RWPE1 (cell line): ENCODE measurements at regions not wholly inside any gene's neighbourhood (a gene's known extent, or its start where the extent isn't known, plus 50 kb on each side); places are given as distances from the start of the nearest gene placed in this dataset.

ENCODE experiments used
- CTCF ChIA-PET: fragments of 350-600 bp; sonication (Branson Sonifier 250); formaldehyde crosslinking; extraction: SDS; loops from one replicate; lab custom pipeline; 2021; lab: Yijun Ruan, JAX
- POLR2A ChIA-PET: fragments of 400-600 bp; formaldehyde crosslinking; extraction: SDS; loops from one replicate; lab custom pipeline; 2020; ENCODE audit warnings: antibody characterized with exemption; ENCODE audit not compliant: low non-redundant PET; lab: Yijun Ruan, JAX
- DNase-seq: peaks from one replicate; pipeline ENCODE4 v3.0.0; 2012; ENCODE audit warnings: low spot score
- H3K27ac ChIP-seq: fragments of 450-650 bp; 2 replicates; pipeline ENCODE4 v1.5.1; 2017
- TF ChIP-seq, protein P1 (sequence below): fragments of 450-650 bp; conservative IDR thresholded peaks from 2 replicates; pipeline ENCODE4 v1.5.1; 2017; ENCODE audit warnings: low read depth, mild to moderate bottlenecking

DNA sequence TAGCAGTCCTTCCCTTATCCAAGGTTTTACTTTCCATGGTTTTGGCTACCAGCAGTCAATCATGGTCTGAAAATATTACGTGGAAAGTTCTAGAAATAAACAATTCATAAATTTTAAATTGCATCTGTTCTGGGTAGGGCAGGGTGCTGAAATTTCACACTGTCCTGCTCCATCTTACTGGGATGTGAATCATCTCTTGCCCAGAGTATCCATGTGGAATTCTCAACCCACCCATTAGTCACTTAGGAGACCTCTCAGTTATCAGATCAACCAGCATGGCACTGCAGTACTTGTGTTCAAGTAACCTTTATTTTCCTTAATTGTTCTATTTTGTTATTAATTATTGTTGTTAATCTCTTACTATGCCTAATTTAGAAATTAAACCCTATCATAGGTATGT is 202.8 kb upstream of the CPHXL start:
- ChIA-PET POLR2A (no interaction called here), CTCF (no interaction called here)
- DNase-seq = no peak
- TF ChIP-seq, protein P1, sequence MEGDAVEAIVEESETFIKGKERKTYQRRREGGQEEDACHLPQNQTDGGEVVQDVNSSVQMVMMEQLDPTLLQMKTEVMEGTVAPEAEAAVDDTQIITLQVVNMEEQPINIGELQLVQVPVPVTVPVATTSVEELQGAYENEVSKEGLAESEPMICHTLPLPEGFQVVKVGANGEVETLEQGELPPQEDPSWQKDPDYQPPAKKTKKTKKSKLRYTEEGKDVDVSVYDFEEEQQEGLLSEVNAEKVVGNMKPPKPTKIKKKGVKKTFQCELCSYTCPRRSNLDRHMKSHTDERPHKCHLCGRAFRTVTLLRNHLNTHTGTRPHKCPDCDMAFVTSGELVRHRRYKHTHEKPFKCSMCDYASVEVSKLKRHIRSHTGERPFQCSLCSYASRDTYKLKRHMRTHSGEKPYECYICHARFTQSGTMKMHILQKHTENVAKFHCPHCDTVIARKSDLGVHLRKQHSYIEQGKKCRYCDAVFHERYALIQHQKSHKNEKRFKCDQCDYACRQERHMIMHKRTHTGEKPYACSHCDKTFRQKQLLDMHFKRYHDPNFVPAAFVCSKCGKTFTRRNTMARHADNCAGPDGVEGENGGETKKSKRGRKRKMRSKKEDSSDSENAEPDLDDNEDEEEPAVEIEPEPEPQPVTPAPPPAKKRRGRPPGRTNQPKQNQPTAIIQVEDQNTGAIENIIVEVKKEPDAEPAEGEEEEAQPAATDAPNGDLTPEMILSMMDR = no peak
- no peak overlapping the region for H3K27ac ChIP-seq

DNA sequence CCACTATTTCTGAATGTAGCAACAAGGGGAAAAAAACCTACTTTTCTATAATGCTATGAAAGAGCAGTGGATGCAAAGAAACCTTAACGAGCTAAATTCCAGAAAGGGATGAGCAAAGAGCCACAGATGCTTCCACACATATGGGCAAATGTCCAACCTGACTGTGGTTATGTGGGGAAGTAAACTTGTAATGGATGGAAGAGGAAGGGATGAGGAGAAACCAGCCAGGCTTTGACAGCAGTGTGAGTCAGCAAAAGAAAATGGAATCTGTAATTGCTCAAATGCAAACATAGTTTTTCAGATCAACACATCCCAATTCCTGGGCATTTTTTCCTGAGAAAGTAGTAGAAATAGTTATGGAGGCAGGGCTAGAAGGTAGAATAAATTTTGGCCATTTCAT is 204.8 kb upstream of the CPHXL start:
- peak; percentile 37 for DNase-seq
- TF ChIP-seq, protein P1 = no peak
- CTCF ChIA-PET = interaction anchor here (0.6 kb wide), 1 partner anchor 415 kb away, joined by 3 read pairs; no protein-coding TSS in a partner anchor
- no peak overlapping the region for H3K27ac ChIP-seq
- POLR2A ChIA-PET = no interaction called here

DNA sequence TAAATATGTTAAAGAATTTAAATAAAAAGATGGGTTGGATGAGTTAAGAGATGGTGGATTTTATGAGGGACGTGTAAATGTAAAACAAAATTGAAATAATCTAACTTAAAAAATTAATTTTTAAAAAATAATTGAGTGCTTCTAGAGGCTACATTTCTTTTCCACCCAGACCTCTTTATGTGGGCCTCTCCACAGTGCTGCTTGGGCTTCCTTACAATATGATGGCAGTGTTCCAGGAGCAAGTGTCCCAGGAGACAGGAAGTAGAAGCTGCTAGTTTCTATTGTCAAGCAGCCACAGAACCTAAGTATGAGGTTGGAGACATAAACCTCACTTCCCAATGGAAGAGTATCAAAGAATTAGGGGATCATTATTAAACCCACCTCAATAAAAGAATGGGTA is 205.7 kb upstream of the CPHXL start:
- ChIA-PET CTCF (interaction anchor here (0.6 kb wide), 1 partner anchor 414 kb away, joined by 3 read pairs; no protein-coding TSS in a partner anchor), POLR2A (no interaction called here)
- no peak overlapping the region for H3K27ac ChIP-seq
- DNase-seq = no peak
- TF ChIP-seq, protein P1 = no peak

DNA sequence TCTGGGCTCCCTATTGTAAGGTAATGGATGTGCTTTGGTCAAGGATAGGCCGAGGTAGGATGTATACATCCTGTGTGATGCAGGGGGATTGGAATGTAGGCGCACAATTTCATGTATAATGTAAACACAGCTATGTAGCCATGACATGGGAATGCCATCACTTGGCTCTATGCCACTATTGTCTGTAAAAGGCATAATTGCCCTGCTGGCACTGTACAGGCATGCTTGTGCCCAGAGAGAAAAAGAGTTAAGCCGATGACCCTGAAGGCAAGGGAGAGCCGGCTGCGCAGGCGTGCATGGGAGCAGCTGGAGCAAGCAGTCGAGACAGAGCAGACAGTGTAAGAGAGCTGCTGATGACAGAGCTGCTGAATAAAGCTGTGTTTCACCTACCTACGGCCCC is 212.5 kb upstream of the CPHXL start:
- H3K27ac ChIP-seq = no peak overlapping the region
- DNase-seq = peak; percentile 34
- ChIA-PET CTCF (no interaction called here), POLR2A (no interaction called here)
- TF ChIP-seq, protein P1 = no peak

DNA sequence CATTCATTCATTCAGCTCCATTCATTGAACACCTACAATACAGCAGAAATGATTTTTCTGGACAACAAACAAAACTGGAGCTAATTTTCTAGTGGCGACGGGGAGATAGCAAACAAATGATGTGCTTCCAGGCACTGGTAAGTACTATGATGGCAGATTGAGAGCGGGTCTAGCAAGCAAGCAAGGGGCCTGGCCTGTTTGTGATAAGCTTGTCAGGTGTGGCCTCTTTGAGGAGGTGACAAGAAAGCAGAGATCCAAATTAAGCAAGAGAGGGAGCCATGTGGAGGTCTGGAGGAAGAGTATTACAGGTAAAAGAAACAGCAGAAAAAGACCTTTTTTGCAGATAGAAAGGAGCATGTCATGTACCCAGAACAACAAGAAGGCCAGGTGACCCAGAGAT is 216.1 kb upstream of the CPHXL start:
- ChIA-PET CTCF (interaction anchor here (0.6 kb wide), 1 partner anchor 17 kb away, joined by 3 read pairs; no protein-coding TSS in a partner anchor), POLR2A (no interaction called here)
- TF ChIP-seq, protein P1 = no peak
- H3K27ac ChIP-seq = no peak overlapping the region
- DNase-seq = no peak

DNA sequence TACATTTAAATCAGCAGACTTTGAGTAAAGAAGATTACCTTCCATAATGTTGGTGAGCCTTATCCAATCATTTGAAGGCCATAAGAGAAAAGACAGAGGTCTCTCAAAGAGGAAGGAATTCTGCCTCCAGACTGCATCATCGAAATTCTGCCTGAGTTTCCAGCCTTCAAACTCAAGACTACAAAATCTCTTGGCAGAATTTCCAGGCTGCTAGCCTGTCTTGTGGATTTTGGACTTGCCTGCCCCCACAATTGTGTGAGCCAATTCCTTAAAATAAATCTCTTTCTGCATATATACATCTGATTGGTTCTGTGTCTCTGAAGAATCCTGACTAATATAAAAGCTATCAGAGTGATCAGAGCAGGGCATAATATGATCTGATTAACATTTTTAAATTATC is 216.6 kb upstream of the CPHXL start:
- CTCF ChIA-PET = no interaction called here
- POLR2A ChIA-PET = no interaction called here

More for the DNA sequence above, 216.6 kb upstream of the CPHXL start:
- TF ChIP-seq, protein P1 = no peak
- DNase-seq = no peak
- H3K27ac ChIP-seq = no peak overlapping the region
